KBM-7 (cell line): ENCODE measurements at regions not wholly inside any gene's neighbourhood (a gene's known extent, or its start where the extent isn't known, plus 50 kb on each side); places are given as distances from the start of the nearest gene placed in this dataset.

Source experiments
- DNase-seq: peaks from one replicate; pipeline ENCODE4 v3.0.0-alpha.2; 2015
- in situ Hi-C: fragments of 300-500 bp; cut with MboI; formaldehyde crosslinking; loops from 2 replicates; pipeline ENCODE4 v1.14.3; 2020; ENCODE audit warnings: low sequenced_read_pairs, low pct_unique_long_range_greater_than_20kb, mixed read lengths

DNA sequence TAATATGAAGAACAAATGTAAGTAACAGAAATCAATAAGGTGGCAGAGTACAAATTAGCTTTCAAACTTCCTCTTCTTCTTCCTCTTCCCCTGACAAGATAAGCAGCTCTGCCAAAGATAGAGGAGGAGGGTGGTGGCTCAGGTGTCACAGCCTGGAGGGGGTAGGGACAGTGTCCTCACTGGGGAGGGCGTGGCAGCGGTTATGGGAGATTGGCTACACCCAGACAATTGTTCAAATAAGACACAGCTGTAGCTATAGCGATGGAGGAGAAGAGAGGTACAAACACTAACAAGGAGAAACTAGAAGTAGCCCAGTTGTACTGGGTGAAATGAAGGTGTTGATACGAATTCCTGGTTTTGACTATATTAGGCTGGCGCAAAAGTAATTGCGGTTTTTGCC is 198.5 kb downstream of the TBXT start:
- in situ Hi-C loops: no loop called here
- no peak for DNase-seq

DNA sequence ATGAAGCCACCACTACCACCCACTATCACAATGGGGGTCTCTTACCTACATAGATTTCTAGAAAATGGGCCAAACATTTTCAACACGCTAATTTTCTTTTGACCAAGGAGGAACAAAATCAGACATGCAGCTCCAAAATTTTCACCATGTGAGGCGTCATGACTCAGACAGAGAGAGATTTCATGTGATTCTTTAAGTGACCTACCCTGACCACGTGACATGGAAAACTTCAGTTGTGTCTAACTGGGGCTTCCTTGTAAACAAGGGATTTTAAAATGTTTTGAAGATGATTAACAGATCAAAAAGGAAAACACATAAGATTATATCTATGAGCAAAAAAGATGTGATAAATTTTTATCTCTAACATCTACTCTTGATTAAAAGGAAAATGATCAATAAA is 199.2 kb downstream of the TBXT start:
- in situ Hi-C loops: no loop called here

DNA sequence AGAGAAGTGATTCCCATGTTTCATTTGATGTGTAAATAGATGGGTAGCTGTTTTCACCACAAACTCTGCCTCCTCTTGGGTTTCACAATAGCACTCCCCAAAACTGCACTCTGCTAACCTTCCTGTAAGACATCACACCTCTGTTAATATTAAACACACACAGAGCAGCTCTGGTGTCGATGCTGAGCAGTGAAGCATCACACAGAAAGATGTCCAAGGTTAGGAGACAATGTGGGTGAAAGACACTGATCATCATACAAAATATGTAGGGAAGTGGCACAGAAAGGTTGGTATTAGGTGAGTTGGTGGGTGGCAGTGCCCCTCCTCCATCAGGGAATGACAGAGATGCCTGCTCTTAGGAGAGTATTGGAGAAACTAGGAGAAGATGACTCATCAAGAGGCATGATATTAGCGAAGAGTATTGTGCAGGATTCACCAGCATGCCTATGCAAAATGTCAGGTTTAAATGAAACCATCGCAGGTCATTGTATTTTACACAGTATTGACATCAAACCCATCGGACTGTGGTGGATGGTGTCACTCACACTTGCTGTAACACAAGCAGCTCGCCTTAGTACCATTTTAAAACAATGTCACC is 199.7 kb downstream of the TBXT start:
- DNase-seq: no peak
- in situ Hi-C loops: no loop called here

More for the DNA sequence above, 199.2 kb downstream of the TBXT start:
- DNase-seq: no peak

DNA sequence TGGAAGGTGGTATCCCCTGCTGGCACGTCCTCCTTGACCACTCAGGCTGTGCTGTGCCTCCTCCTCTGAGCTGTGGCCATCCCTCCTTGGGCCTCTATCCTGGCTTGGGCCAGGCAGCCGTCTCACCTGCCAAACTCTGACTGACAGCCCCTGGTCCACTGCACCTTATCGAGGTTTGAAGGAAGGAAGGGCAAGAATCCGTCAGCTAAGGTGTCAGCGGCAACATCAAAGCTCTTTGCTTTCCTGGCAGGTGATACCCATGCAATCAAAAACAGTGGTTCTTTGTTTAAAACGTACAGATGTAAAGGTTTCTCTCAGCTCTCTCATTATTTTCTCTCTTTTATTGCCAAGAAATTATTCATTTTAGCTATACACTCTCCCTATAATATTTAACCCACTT is 203.9 kb downstream of the TBXT start:
- in situ Hi-C loops: no loop called here
- DNase-seq: no peak

DNA sequence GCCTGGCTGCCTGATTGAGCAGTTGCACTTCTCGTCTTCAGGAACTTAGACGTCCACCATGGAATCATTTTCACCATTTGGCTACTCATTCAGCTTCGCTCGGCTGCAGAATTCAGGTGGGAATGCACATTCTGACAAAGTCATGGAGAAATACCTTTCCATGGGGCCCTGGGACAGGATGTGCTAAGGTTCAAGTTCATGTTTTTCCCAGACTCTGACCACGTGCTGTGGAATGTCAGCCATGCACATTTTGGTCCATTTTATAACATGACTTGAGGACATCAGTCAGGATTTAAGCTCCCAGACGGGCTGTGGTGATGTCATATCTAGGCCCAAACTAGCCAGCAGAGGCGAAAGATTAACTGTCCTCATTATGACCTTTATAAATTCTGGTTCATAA is 205.3 kb downstream of the TBXT start:
- in situ Hi-C loops: no loop called here
- no peak for DNase-seq

DNA sequence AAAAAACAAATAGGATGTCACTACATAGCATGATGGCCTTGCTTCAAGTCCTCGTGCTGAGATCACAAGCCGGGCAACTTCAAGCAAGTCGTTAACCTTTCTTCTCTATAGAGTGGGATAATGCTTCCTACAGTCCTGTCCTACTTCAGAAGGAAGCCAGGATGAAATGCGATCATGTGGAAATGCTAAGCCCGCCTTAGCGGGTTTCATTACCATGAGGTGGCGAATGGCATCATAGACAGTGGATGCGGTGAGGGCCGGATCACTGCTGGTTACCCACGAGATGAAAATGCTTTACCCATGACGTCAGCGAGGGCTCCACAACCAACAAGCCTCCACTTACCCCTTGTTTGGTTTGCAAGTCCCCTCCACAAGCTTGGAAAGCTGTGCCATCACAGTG is 206.4 kb downstream of the TBXT start:
- in situ Hi-C loops: no loop called here
- no peak for DNase-seq

DNA sequence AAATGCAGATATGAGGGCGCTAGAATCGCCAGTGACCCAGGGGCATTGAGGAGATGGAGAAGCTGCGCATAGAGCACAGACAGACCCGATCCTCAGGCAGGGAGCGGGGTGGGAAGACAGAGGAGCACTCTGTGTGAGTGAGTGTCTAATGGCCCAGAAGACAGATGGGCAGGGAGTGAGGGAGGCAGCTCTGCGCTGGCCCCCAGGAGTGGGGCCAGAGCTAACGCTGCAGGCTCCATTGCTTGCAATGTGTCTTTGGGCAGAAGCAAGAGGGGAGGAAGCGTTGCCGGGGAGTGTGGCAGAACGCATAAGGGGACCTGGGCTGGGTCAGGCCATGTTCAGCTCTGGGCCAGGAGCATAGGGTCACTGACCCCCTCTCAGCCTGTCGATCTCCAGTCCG is 207.0 kb downstream of the TBXT start:
- in situ Hi-C loops: no loop called here
- no peak for DNase-seq

DNA sequence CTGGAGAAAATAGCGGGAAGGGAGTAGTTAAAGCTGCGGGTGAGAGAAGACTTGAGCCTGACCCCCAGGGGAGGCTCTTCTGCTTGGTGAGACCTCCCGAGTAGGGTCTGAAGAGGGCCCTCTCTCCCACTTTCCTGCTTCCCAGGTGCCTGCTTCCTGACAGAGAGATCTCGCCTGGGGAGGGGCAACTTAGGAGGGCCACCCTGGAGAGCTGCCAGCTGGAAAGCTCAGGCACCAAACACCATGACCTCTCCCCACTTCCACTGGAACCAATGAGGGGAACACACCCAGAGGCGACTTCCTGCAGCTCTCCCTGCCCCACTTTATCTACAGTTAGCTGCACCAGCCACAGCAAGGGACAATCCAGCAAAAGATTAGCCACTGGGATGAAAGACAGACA is 208.0 kb downstream of the TBXT start:
- in situ Hi-C loops: no loop called here
- DNase-seq: no peak

DNA sequence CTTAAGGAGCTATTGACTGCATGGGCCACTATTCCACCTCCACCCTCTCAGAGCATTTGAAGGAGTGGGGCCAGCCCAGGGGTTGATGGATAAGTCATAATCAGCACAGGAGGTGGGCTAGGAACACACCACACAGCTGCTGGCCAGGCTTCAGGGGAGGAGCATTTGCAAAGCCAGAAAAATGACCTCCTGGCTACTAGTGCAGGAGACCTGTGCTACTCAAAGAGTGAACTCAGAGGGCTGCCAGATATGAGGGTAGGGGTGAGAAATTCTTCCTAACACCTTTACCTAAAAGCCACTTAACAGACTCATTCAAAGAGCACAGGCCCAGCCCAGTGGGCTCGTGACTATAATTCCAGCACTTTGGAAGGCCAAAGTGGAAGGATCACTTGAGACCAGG is 210.8 kb downstream of the TBXT start:
- DNase-seq: no peak
- in situ Hi-C loops: no loop called here

DNA sequence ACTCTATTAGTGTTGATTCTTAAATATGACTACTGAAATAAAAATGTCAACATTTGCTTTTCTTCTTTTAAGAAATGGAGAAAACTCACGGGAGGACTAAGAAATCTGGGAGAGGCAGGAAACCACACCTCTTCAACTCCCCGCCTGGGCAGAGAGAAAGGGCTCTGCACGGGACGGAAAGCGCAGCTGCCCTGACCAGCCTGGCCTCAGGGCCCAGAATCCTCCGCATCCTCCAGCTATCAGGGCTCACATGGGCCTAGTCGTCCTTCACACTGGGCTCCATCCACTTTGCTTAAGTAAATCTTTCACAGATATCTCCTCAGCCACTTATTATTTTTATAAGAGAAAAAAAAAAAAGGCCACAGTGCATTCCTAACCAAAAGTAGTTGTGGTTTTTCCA is 215.1 kb downstream of the TBXT start:
- in situ Hi-C loops: no loop called here
- DNase-seq: no peak

DNA sequence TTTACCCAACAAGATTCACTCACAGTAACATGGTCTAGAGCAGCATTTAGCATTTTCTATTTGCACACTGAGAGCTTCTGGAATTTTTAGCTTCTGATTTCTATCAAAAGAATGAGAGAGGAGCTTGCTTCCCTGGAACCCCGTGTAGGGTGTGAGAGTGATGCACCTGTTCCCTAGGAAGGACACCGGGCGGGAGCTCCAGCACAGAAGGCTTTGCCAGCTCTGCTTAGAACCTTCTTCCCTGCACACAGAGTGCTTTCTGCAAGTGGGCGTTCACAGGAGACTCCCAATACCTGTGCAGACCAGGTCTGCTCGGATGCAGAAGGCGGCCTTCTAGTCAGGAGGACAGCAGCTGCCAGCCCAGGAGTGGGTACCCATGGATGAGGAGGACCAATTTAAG is 217.3 kb downstream of the TBXT start:
- DNase-seq: no peak

DNA sequence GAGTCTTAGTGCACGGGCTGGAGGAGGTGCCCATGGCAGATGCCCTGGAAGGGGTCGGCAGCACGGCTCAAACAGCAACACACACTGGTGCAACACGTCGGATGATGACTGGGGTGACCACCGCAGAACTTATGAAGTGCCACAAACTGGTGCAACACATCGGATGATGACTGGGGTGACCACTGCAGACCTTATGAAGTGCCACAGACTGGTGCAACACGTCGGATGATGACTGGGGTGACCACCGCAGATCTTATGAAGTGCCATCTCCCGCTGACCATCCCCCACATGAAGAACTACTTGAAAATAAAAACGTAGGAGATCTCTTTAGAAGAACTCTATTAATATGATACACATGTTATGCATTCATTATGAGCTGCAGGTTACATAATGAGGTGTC is 218.3 kb downstream of the TBXT start:
- in situ Hi-C loops: no loop called here
- DNase-seq: no peak

More for the DNA sequence above, 217.3 kb downstream of the TBXT start:
- in situ Hi-C loops: no loop called here

DNA sequence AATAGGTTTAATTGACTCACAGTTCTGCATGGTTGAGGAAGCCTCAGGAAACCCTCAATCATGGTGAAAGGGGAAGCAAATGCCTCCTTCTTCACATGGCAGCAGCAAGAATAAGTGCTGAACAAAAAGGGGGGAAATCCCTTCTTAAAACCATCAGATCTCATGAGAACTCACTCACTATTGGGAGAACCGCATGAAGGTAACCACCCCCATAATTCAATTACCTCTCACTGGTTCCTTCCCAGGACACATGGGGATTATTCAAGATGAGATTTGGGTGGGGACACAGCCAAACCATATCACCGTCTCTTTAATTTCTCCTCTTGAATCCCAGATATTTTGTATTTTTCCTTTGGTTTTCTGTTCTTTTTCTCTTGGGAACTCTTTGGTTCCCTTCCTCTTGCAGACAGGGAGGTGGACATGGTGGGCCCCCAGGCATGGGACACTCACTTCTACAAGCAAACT is 223.6 kb downstream of the TBXT start:
- no peak for DNase-seq
- in situ Hi-C loops: no loop called here

DNA sequence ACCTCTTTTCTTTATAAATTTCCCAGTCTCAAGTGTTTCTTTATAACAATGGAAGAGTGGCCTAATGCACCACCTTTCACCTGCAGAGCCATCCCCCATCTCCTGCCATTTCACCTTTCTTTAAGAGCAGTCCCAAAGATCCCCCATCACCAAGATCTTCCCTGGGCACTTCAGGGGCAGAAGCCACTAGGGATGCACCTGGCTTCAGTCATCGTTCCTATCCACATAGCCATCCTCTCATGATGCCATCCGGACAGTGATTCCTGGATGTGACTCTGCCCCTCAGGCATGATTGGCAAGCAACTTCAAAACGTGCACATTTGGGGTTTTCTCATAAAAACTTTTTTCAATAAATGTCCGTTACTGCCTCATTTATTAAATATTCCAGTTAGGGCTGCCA is 225.9 kb downstream of the TBXT start:
- no peak for DNase-seq
- in situ Hi-C loops: no loop called here

DNA sequence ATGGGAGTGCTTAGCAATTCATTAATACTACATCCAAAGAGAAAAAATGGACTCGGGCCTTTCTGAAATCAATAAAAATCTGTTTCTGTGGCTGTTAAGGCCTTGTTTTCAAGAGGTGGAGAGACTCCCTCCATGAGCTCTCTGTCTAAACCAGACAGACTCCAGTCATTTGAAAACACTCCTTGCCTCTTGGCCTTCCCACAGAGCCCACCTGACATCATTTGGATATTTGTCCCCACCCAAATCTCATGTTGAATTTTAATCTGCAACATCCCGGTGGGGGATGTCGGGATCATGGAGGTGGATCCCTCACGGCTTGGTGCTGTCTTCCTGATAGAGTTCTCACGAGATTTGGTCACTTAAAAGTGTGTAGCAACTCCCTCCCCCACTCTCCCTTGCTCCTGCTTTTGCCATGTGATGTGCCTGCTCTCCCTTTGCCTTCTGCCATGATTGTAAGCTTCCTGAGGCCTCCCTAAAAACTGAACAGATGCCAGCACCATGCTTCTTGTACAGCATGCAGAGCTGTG is 226.3 kb downstream of the TBXT start:
- in situ Hi-C loops: no loop called here
- DNase-seq: no peak

DNA sequence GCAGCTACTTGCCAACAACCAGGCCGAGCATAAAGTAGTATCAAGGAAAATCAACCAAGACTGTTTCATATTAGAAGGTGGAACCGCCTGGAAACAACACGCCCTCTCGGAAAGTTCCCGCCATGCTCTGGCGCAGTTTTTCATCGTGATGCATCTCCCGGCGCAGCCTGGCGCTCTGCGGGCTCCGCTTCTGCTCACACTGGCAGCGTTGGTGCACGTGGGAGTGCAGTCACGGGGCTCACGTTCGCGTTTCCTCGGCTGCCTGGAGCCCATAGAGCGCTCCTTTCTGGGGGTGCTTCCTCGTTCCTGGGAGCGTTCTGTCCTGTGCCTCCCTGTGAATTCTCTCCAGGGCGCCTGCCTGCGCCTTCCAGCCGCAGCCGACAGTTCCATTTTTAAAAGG is 227.3 kb downstream of the TBXT start:
- DNase-seq: no peak
- in situ Hi-C loops: no loop called here

DNA sequence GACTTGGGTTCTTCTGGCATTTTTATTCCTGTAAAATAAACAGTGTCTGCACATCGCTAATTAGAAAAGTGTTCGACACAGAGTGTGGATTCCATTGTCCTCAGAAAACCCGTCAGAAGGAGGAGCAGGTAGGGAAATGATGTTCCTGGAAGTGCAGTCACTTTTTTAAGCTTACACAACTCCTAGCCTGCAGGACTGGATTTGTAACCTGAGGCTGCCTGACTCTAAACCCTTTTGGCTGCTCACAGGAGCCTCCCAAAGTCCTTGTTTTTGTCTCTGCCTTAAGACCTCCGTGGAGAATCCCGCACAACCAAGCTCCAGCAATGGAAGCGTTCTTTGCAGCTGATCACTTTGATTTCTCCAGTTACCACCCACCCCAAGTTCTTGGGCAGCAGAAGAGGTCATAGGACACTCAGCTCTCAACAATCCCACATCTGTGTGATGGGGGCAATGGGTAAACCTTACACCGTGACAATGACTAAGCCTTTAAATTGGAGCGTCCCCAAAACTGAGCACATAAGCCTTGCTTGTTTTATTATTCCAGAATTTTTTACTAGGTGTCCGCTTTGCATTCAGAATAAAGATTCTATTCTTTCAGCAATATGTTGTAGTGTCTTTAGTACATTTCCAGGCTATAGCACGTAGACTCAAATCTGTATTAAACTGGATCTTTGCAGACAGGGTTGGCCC is 227.9 kb downstream of the TBXT start:
- DNase-seq: no peak
- in situ Hi-C loops: no loop called here

DNA sequence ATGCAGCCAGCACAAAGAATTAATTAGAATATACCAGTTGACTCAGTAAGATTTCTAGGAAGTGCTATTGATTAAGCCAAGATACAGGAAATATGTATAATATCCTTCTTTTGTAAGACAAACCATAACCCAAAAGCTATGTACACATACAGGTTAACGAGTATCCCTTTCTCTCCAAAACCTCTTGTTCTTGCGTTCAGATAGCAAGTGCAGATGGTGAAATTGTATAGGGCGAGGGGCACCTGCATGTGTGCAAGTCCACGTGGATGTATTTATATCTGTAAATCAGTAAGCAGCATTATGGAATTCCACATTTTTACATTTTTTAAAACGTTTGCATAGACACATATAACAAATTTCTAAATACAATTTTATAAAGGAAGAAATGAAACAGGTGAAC is 228.6 kb downstream of the TBXT start:
- no peak for DNase-seq
- in situ Hi-C loops: no loop called here

DNA sequence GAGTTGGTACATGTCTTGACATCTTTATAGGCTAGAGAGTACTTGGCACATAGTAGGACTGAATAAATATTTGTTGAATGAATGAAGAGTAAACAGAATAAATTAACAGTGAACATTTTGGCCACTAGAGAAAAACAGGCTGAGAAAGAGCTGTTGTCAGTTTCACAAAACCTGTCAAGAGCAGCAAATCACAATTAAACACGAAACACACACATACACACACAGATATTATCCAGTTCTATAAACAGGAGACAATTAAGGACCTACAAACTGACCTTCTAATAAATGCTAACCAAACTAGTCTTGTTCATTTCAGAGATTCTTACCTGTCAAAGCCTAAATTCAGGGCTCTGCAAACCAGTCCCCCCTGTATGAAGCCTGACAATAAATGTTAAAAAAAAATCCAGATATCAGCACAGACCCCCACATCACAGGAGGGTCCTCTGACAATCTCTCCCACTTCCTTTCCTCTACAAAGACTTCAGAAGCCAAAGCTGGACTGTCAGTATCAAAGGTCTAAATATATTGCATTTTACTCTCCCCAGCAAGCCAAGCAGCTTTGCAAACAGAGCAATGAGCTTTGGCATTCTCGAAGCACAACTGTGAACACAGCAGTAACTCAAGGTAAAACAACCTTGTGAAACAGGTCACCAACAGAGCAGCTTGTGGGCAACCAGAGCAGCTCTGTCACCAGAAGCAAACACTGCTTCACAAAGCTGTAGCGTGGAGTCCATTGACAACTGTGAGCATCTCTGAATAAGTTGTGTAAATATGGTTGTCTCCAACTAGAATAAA is 229.9 kb downstream of the TBXT start:
- in situ Hi-C loops: no loop called here
- DNase-seq: no peak

DNA sequence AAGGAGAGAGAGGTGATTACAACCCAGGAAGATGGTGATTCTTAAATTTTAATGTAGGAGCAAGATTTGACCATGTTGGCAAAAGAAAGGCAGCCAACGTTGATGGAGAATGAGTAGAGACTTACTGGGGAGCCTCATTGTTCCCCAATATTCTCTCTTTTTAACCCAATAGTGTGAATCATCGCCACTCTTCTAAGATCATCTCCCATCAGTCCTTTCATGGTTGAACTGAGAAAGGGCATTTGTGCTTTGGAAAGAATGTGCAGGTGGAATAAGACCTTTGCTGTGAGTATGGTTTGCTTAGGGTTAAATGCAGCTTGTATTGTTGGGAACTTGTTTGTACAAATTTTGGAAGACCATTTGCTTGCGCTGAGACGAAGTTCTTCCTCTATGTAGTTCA is 231.0 kb downstream of the TBXT start:
- in situ Hi-C loops: no loop called here
- DNase-seq: no peak
